Keratinocyte (primary cell): ENCODE measurements at regions not wholly inside any gene's neighbourhood (a gene's known extent, or its start where the extent isn't known, plus 50 kb on each side); places are given as distances from the start of the nearest gene placed in this dataset.

Experiments
- DNase-seq: peaks from one replicate; pipeline ENCODE4 v3.0.0-alpha.2; 2011; ENCODE audit warnings: low read depth, missing footprints, low spot score
- FAIRE-seq: peaks from 2 replicates; lab custom pipeline; 2011; peaks lifted over from hg19 to GRCh38; lab: Jason Lieb, UNC
- H2AFZ ChIP-seq: 2 replicates; pipeline ENCODE4 v1.6.0; 2012; ENCODE audit warnings: low read length, control low read depth, inconsistent platforms; ENCODE audit not compliant: control insufficient read depth
- H3K27ac ChIP-seq: 2 replicates; pipeline ENCODE4 v1.5.1; 2011; ENCODE audit warnings: low read length; ENCODE audit not compliant: control insufficient read depth, insufficient read depth
- H3K27me3 ChIP-seq: 3 replicates; pipeline ENCODE4 v1.6.0; 2011; ENCODE audit warnings: low read length; ENCODE audit not compliant: control insufficient read depth, insufficient read depth; ENCODE audit errors: extremely low read depth
- H3K36me3 ChIP-seq, 2 experiments: 2 replicates in 1 of 2; 3 replicates in 1 of 2; pipeline ENCODE4 v1.5.1; 2011; ENCODE audit warnings: low read length in 2 of 2, mild to moderate bottlenecking in 1 of 2; ENCODE audit not compliant: control insufficient read depth in 2 of 2, insufficient read depth in 2 of 2; ENCODE audit errors: extremely low read depth in 1 of 2
- H3K4me1 ChIP-seq: 3 replicates; pipeline ENCODE4 v1.5.1; 2011; ENCODE audit warnings: low read length; ENCODE audit not compliant: control insufficient read depth, insufficient read depth; ENCODE audit errors: extremely low read depth
- H3K4me2 ChIP-seq: 3 replicates; pipeline ENCODE4 v1.6.0; 2011; ENCODE audit warnings: low read depth, low read length; ENCODE audit not compliant: control insufficient read depth, insufficient read depth; ENCODE audit errors: extremely low read depth
- H3K4me3 ChIP-seq, 3 experiments: fragments of 200-600 bp in 1 of 3; sonication (generic) in 1 of 3; 2 replicates in 2 of 3; 3 replicates in 1 of 3; pipeline ENCODE4 v1.5.1; 2011 to 2016; ENCODE audit warnings: low read length in 3 of 3, mild to moderate bottlenecking in 3 of 3, control low read depth in 2 of 3, inconsistent platforms in 1 of 3, low read depth in 1 of 3, mixed read lengths in 1 of 3, mixed run types in 1 of 3, moderate library complexity in 1 of 3; ENCODE audit not compliant: control insufficient read depth in 2 of 3, insufficient read depth in 2 of 3; ENCODE audit errors: extremely low read depth in 1 of 3
- H3K79me2 ChIP-seq: 2 replicates; pipeline ENCODE4 v1.6.0; 2012; ENCODE audit warnings: low read length; ENCODE audit not compliant: control insufficient read depth, insufficient read depth
- H3K9ac ChIP-seq: 3 replicates; pipeline ENCODE4 v1.6.0; 2011; ENCODE audit warnings: low read length; ENCODE audit not compliant: control insufficient read depth, insufficient read depth; ENCODE audit errors: extremely low read depth
- H3K9me1 ChIP-seq: 3 replicates; pipeline ENCODE4 v1.6.0; 2011; ENCODE audit warnings: low read length; ENCODE audit not compliant: control insufficient read depth, insufficient read depth; ENCODE audit errors: extremely low read depth
- H3K9me3 ChIP-seq: 2 replicates; pipeline ENCODE4 v1.5.1; 2012; ENCODE audit warnings: low read depth, low read length; ENCODE audit not compliant: control insufficient read depth
- H4K20me1 ChIP-seq: 3 replicates; pipeline ENCODE4 v1.6.0; 2011; ENCODE audit warnings: low read length; ENCODE audit not compliant: control insufficient read depth, insufficient read depth; ENCODE audit errors: extremely low read depth
- EZH2 ChIP-seq: IDR thresholded peaks from one replicate; pipeline ENCODE4 v1.6.1; 2012; ENCODE audit warnings: inconsistent platforms, mild to moderate bottlenecking, low read length, moderate library complexity
- dilution Hi-C: fragments of 300-500 bp; cut with MboI; formaldehyde crosslinking; loops from one replicate; pipeline ENCODE4 v1.7.0; 2020; ENCODE audit warnings: low sequenced_read_pairs; ENCODE audit not compliant: extremely low pct_ligation_motif_present
- TF ChIP-seq, protein P1 (sequence below), 3 experiments: IDR thresholded peaks in 1 of 3; conservative IDR thresholded peaks in 1 of 3; optimal IDR thresholded peaks in 1 of 3; 2 replicates in 2 of 3; 3 replicates in 1 of 3; pipeline versions ENCODE3 to v1.5.1; 2011; ENCODE audit warnings: low read length in 3 of 3, mild to moderate bottlenecking in 3 of 3, moderate library complexity in 2 of 3, control low read depth in 1 of 3, inconsistent platforms in 1 of 3; ENCODE audit not compliant: insufficient read depth in 2 of 3; ENCODE audit errors: extremely low read depth in 1 of 3

DNA sequence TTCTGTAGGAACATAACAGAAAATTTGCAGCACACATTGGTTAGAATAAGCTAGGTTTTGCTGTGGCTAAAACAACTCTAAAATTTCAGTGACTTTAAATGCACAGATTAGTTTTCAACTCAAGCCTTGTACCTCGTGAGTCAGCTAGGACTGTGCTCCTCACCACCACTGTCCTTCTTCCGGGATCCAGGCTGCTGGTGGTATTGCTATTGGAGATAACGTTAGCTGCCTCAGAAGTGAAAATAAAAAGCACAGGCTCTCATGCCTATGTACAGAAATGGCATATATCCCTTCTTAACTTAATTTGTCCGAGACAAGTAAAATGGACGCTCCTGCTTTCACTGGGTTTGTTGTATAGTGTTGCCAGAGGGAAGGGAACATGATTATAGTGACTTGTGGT lies 931.1 kb upstream of the EYS start:
- Histone ChIP-seq H3K4me2 (no peak overlapping the region), H2AFZ (no peak overlapping the region), H3K9me1 (no peaks in the 10 kb centered on the region), H3K9me3 (no peaks in the 10 kb centered on the region), H3K79me2 (no peaks in the 10 kb centered on the region), H3K36me3 (no peaks in the 10 kb centered on the region), H3K27me3 (no peaks in the 10 kb centered on the region), H3K27ac (no peak overlapping the region), H3K4me1 (no peaks in the 10 kb centered on the region), H3K4me3 (no peak overlapping the region), H3K9ac (no peak overlapping the region), H4K20me1 (no peaks in the 10 kb centered on the region)
- FAIRE-seq (no peak), DNase-seq (no peak)
- no peak for TF ChIP-seq EZH2
- TF ChIP-seq, protein P1, sequence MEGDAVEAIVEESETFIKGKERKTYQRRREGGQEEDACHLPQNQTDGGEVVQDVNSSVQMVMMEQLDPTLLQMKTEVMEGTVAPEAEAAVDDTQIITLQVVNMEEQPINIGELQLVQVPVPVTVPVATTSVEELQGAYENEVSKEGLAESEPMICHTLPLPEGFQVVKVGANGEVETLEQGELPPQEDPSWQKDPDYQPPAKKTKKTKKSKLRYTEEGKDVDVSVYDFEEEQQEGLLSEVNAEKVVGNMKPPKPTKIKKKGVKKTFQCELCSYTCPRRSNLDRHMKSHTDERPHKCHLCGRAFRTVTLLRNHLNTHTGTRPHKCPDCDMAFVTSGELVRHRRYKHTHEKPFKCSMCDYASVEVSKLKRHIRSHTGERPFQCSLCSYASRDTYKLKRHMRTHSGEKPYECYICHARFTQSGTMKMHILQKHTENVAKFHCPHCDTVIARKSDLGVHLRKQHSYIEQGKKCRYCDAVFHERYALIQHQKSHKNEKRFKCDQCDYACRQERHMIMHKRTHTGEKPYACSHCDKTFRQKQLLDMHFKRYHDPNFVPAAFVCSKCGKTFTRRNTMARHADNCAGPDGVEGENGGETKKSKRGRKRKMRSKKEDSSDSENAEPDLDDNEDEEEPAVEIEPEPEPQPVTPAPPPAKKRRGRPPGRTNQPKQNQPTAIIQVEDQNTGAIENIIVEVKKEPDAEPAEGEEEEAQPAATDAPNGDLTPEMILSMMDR (optimal IDR thresholded peaks at IDR 0.05 in 1 of 3, IDR thresholded peaks at IDR 0.05 in 1 of 3, conservative IDR thresholded peaks at IDR 0.05 in 1 of 3; ENCODE audit: extremely low read depth in 1 of 3, insufficient read depth in 2 of 3, low read length in 3 of 3): no peak
- dilution Hi-C loops: no loop called here

GRCh38 chr6:66628917-66629316 lies 921.9 kb upstream of the EYS start:
- Histone ChIP-seq H3K27me3 (no peaks in the 10 kb centered on the region), H3K9me1 (no peaks in the 10 kb centered on the region), H3K4me3 (no peak overlapping the region), H3K9ac (no peak overlapping the region), H3K79me2 (no peaks in the 10 kb centered on the region), H2AFZ (no peak overlapping the region), H3K4me2 (no peak overlapping the region), H3K36me3 (no peaks in the 10 kb centered on the region), H3K4me1 (no peaks in the 10 kb centered on the region), H3K9me3 (no peaks in the 10 kb centered on the region), H4K20me1 (no peaks in the 10 kb centered on the region), H3K27ac (no peak overlapping the region)
- dilution Hi-C loops: no loop called here
- DNase-seq (no peak), FAIRE-seq (no peak)
- TF ChIP-seq, protein P1 (optimal IDR thresholded peaks at IDR 0.05 in 1 of 3, IDR thresholded peaks at IDR 0.05 in 1 of 3, conservative IDR thresholded peaks at IDR 0.05 in 1 of 3; ENCODE audit: extremely low read depth in 1 of 3, insufficient read depth in 2 of 3, low read length in 3 of 3): no peak
- TF ChIP-seq EZH2: no peak
